Colonic mucosa (tissue), 4 donors: ENCODE measurements at regions not wholly inside any gene's neighbourhood (a gene's known extent, or its start where the extent isn't known, plus 50 kb on each side); places are given as distances from the start of the nearest gene placed in this dataset.

Experiments
- DNase-seq: peaks from one replicate; pipeline ENCODE4 v3.0.0-alpha.2; 2020
- H3K27ac ChIP-seq: fragments of 200-600 bp; one replicate; pipeline ENCODE4 v1.8.0; 2021
- H3K27me3 ChIP-seq: fragments of 200-600 bp; one replicate; pipeline ENCODE4 v1.8.0; 2021
- H3K36me3 ChIP-seq: fragments of 200-600 bp; one replicate; pipeline ENCODE4 v1.8.0; 2021
- H3K4me1 ChIP-seq: fragments of 200-600 bp; one replicate; pipeline ENCODE4 v1.8.0; 2021; ENCODE audit warnings: mild to moderate bottlenecking
- H3K4me3 ChIP-seq: fragments of 200-600 bp; one replicate; pipeline ENCODE4 v1.8.0; 2021
- H3K9ac ChIP-seq, 2 donors: one replicate each; pipeline ENCODE4 v1.7.0; 2013; ENCODE audit warnings: control low read depth in 2 of 2, low read depth in 2 of 2, low read length in 2 of 2
- H3K9me3 ChIP-seq: fragments of 200-600 bp; one replicate; pipeline ENCODE4 v1.8.0; 2021
- CTCF ChIP-seq: fragments of 200-600 bp; IDR thresholded peaks from one replicate; pipeline ENCODE4 v1.8.0; 2022; ENCODE audit warnings: antibody characterized with exemption, mild to moderate bottlenecking
- intact Hi-C: fragments of 100-400 bp; cut with DNase I; formaldehyde crosslinking; loops from one replicate; pipeline ENCODE4 v1.14.1; 2022
- donor health status: healthy.
- donor health status: DM: no; HTN: no; CAD: no.
- donor health status: DM: no; HTN: no; CAD: no.

- no peak overlapping the region for H3K4me3 ChIP-seq
- H3K27ac ChIP-seq, result no peak overlapping the region
- TF ChIP-seq CTCF, result no peak
- H3K9ac ChIP-seq, result no peak overlapping the region
- no peaks in the 10 kb centered on the region for H3K4me1 ChIP-seq
- no peaks in the 10 kb centered on the region for H3K27me3 ChIP-seq
- DNase-seq, result no peak
- no peaks in the 10 kb centered on the region for H3K9me3 ChIP-seq
- intact Hi-C loops, result no loop called here
- H3K36me3 ChIP-seq, result no peaks in the 10 kb centered on the region
Measured at GRCh38 chr2:217010173-217010572, 150.3 kb upstream of the TNP1 start.

- TF ChIP-seq CTCF, result no peak
- Histone ChIP-seq H3K27me3 (no peaks in the 10 kb centered on the region), H3K27ac (no peak overlapping the region), H3K4me3 (no peak overlapping the region), H3K9ac (no peak overlapping the region), H3K36me3 (no peaks in the 10 kb centered on the region), H3K9me3 (no peaks in the 10 kb centered on the region), H3K4me1 (no peaks in the 10 kb centered on the region)
- DNase-seq, result no peak
- intact Hi-C loops, result no loop called here
Measured at GRCh38 chr2:217008794-217009193, 148.9 kb upstream of the TNP1 start.

DNA sequence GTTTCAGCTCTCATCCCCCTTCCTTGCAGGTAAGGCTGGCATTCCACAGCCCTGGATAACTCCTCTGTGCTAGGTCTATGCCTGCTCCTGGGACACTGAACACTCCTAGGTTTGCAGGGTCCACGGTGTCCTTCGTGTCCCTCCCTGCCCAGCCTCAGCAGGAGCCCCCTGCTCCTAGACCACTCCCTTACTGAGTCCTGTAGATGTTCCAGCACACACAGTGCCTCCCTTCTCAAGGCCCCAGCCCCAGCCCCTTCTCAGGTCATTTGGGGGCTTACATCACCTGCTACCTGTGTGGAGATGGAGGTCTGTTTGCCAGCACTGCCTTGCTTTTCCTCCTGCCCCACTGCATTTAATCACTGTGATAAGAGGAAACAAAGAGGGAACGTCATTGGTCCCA, 146.4 kb upstream of the TNP1 start:
- intact Hi-C loops, result no loop called here
- no peak for DNase-seq
- no peaks in the 10 kb centered on the region for H3K9me3 ChIP-seq
- no peak for TF ChIP-seq CTCF
- H3K27me3 ChIP-seq, result no peaks in the 10 kb centered on the region
- no peak overlapping the region for H3K4me3 ChIP-seq
- H3K9ac ChIP-seq, result no peak overlapping the region
- H3K36me3 ChIP-seq, result no peaks in the 10 kb centered on the region
- H3K27ac ChIP-seq, result no peak overlapping the region
- no peaks in the 10 kb centered on the region for H3K4me1 ChIP-seq

DNA sequence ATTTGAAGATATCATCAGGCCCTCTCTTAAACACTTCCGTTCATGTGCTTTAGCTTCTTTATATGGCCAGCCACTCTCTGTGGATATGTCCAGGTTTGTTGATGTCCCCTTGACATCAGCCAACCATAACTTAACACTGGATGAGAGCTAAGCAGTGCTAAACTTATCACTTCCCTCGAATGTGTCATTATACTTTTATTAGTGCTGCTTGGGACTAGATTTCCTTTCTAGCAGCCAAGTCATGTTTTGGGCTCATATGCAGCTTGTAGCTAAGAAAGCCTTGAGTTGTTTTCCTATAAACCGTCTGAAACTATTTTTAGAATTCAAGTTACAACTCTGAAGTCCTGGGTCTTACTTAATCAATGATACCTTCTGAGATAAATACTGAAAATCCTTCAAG, 144.8 kb upstream of the TNP1 start:
- Histone ChIP-seq H3K36me3 (no peaks in the 10 kb centered on the region), H3K4me3 (no peak overlapping the region), H3K4me1 (no peaks in the 10 kb centered on the region), H3K27ac (no peak overlapping the region), H3K27me3 (no peaks in the 10 kb centered on the region), H3K9me3 (no peaks in the 10 kb centered on the region), H3K9ac (no peak overlapping the region)
- intact Hi-C loops, result no loop called here
- TF ChIP-seq CTCF, result no peak
- no peak for DNase-seq

GRCh38 chr2:217001740-217002139, 141.9 kb upstream of the TNP1 start:
- TF ChIP-seq CTCF, result no peak
- no peak overlapping the region for H3K9ac ChIP-seq
- no peaks in the 10 kb centered on the region for H3K9me3 ChIP-seq
- H3K4me1 ChIP-seq, result no peaks in the 10 kb centered on the region
- H3K27me3 ChIP-seq, result no peaks in the 10 kb centered on the region
- H3K4me3 ChIP-seq, result no peak overlapping the region
- no peaks in the 10 kb centered on the region for H3K36me3 ChIP-seq
- no peak overlapping the region for H3K27ac ChIP-seq
- no peak for DNase-seq
- intact Hi-C loops, result no loop called here

DNA sequence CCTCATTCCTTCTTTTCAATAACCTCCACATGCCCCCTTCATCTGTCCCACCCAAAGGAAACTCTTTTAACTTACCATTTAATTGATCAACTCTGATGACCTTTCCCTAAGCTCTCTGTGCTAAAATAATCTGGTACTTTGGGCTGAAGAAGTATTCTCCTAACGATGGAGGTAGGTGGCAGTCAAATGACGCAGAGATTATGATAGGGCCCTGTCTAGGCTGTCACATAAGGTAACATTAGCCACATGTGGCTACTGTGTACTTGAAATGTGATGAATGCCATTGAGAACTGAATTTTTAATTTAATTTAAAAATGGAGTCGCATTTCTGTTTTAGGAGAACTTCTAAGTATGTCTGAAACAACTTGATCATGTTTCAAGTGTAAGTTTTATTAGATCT, 140.5 kb upstream of the TNP1 start:
- no peaks in the 10 kb centered on the region for H3K4me1 ChIP-seq
- intact Hi-C loops, result no loop called here
- H3K9ac ChIP-seq, result no peak overlapping the region
- no peaks in the 10 kb centered on the region for H3K27me3 ChIP-seq
- no peak for TF ChIP-seq CTCF
- no peak overlapping the region for H3K27ac ChIP-seq
- H3K4me3 ChIP-seq, result no peak overlapping the region
- no peaks in the 10 kb centered on the region for H3K36me3 ChIP-seq
- DNase-seq, result no peak
- H3K9me3 ChIP-seq, result no peaks in the 10 kb centered on the region
